H1 (cell line): ENCODE measurements at regions not wholly inside any gene's neighbourhood (a gene's known extent, or its start where the extent isn't known, plus 50 kb on each side); places are given as distances from the start of the nearest gene placed in this dataset.

Experiments used
- CTCF ChIA-PET: fragments of 300-600 bp; sonication (Branson Sonifier 250); formaldehyde crosslinking; loops from one replicate; lab custom pipeline; 2021; ENCODE audit not compliant: partially characterized antibody; lab: Charles Lee
- POLR2A ChIA-PET: fragments of 300-600 bp; sonication (Branson Sonifier 250); formaldehyde crosslinking; loops from one replicate; lab custom pipeline; 2021; ENCODE audit warnings: inconsistent platforms; ENCODE audit not compliant: partially characterized antibody; lab: Charles Lee
- DNase-seq, 2 experiments: peaks; one replicate each; pipeline versions ENCODE4 v3.0.0 to v3.0.0-alpha.2; 2010 to 2022; ENCODE audit warnings: low spot score in 2 of 2, low read depth in 1 of 2, mixed read lengths in 1 of 2
- FAIRE-seq: peaks from 2 replicates; lab custom pipeline; 2011; peaks lifted over from hg19 to GRCh38; lab: Jason Lieb, UNC
- H2AFZ ChIP-seq: 2 replicates; pipeline ENCODE4 v1.8.1; 2012; ENCODE audit warnings: low read length, inconsistent platforms
- H2AK5ac ChIP-seq: 2 replicates; pipeline ENCODE4 v1.6.1; 2013; ENCODE audit warnings: low read depth, low read length
- H2BK120ac ChIP-seq: replicated peaks from 2 replicates; pipeline ENCODE3; 2013; ENCODE audit warnings: low read depth, low read length, inconsistent platforms
- H2BK12ac ChIP-seq: 2 replicates; pipeline ENCODE4 v1.6.1; 2013; ENCODE audit warnings: low read depth, low read length
- H2BK15ac ChIP-seq: 2 replicates; pipeline ENCODE4 v1.6.1; 2013; ENCODE audit warnings: low read length
- H2BK20ac ChIP-seq: 2 replicates; pipeline ENCODE4 v1.6.1; 2013; ENCODE audit warnings: low read length
- H2BK5ac ChIP-seq: 2 replicates; pipeline ENCODE4 v1.6.1; 2013; ENCODE audit warnings: low read depth, low read length
- H3K14ac ChIP-seq: 2 replicates; pipeline ENCODE4 v1.6.1; 2013; ENCODE audit warnings: inconsistent platforms; ENCODE audit not compliant: insufficient read length
- H3K18ac ChIP-seq: 2 replicates; pipeline ENCODE4 v1.6.1; 2013; ENCODE audit warnings: low read length; ENCODE audit errors: extremely low read depth
- H3K23ac ChIP-seq: 2 replicates; pipeline ENCODE4 v1.6.1; 2013; ENCODE audit warnings: inconsistent platforms; ENCODE audit not compliant: insufficient read length
- H3K23me2 ChIP-seq: 2 replicates; pipeline ENCODE4 v1.6.1; 2013; ENCODE audit warnings: low read depth, low read length
- H3K27ac ChIP-seq: 2 replicates; pipeline ENCODE4 v1.6.1; 2011; ENCODE audit warnings: low read depth, low read length, inconsistent platforms
- H3K27me3 ChIP-seq, 4 experiments: replicated peaks in 1 of 4; 1 replicate in 1 of 4; 2 replicates in 3 of 4; pipeline versions ENCODE4 v1.6.1 to v1.8.1; 2011 to 2013; ENCODE audit warnings: low read length in 3 of 4, mild to moderate bottlenecking in 3 of 4, inconsistent platforms in 2 of 4, mixed read lengths in 2 of 4, moderate library complexity in 1 of 4; ENCODE audit not compliant: control insufficient read depth in 3 of 4, insufficient read depth in 3 of 4; ENCODE audit errors: extremely low read depth in 1 of 4
- H3K36me3 ChIP-seq, 4 experiments: 2 replicates each; pipeline versions ENCODE4 v1.6.1 to v1.8.1; 2011 to 2013; ENCODE audit warnings: mild to moderate bottlenecking in 4 of 4, low read length in 3 of 4, moderate library complexity in 2 of 4, control low read depth in 1 of 4, inconsistent platforms in 1 of 4; ENCODE audit not compliant: insufficient read depth in 4 of 4, control insufficient read depth in 2 of 4
- H3K4ac ChIP-seq: replicated peaks from 2 replicates; pipeline ENCODE3; 2013; ENCODE audit warnings: low read length, low read depth, mixed read lengths, inconsistent platforms; ENCODE audit not compliant: insufficient read length
- H3K4me1 ChIP-seq, 4 experiments: replicated peaks in 1 of 4; 1 replicate in 1 of 4; 2 replicates in 3 of 4; pipeline versions ENCODE4 v1.6.1 to v1.8.1; 2011 to 2013; ENCODE audit warnings: low read length in 3 of 4, inconsistent platforms in 2 of 4, mixed read lengths in 1 of 4; ENCODE audit not compliant: insufficient read depth in 4 of 4, control insufficient read depth in 3 of 4
- H3K4me2 ChIP-seq, 2 experiments: 2 replicates each; pipeline versions ENCODE4 v1.6.1 to v1.8.1; 2011 to 2013; ENCODE audit warnings: low read depth in 2 of 2, low read length in 2 of 2, control low read depth in 1 of 2, inconsistent platforms in 1 of 2, mild to moderate bottlenecking in 1 of 2; ENCODE audit not compliant: insufficient read depth in 1 of 2
- H3K4me3 ChIP-seq, 4 experiments: fragments of 200-600, 300-600 bp in 1 of 4; sonication (generic), shearing (Covaris generic), sonication (Bioruptor Twin) in 1 of 4; 2 replicates each; pipeline versions ENCODE4 v1.5.1 to v1.8.1; 2011 to 2016; ENCODE audit warnings: low read length in 4 of 4, low read depth in 3 of 4, control low read depth in 2 of 4, inconsistent platforms in 2 of 4, mild to moderate bottlenecking in 2 of 4, mixed read lengths in 1 of 4, moderate library complexity in 1 of 4; ENCODE audit not compliant: insufficient read depth in 2 of 4; ENCODE audit errors: extremely low read depth in 1 of 4
- H3K56ac ChIP-seq: replicated peaks from 2 replicates; pipeline ENCODE3; 2013; ENCODE audit warnings: low read depth, mild to moderate bottlenecking, mixed read lengths, low read length, inconsistent platforms; ENCODE audit not compliant: insufficient read length
- H3K79me1 ChIP-seq: 2 replicates; pipeline ENCODE4 v1.6.1; 2013; ENCODE audit warnings: low read depth, low read length, control low read depth
- H3K79me2 ChIP-seq, 2 experiments: 2 replicates each; pipeline versions ENCODE4 v1.6.1 to v1.8.1; 2012 to 2013; ENCODE audit warnings: low read length in 2 of 2, mild to moderate bottlenecking in 2 of 2, inconsistent platforms in 1 of 2; ENCODE audit not compliant: insufficient read depth in 2 of 2, control insufficient read depth in 1 of 2
- H3K9ac ChIP-seq, 4 experiments: replicated peaks in 1 of 4; 1 replicate in 1 of 4; 2 replicates in 3 of 4; pipeline versions ENCODE4 v1.6.1 to v1.8.1; 2011 to 2013; ENCODE audit warnings: low read depth in 3 of 4, low read length in 3 of 4, control low read depth in 2 of 4, mild to moderate bottlenecking in 2 of 4, moderate library complexity in 2 of 4, inconsistent platforms in 1 of 4; ENCODE audit errors: extremely low read depth in 1 of 4
- H3K9me3 ChIP-seq, 2 experiments: 2 replicates each; pipeline versions ENCODE4 v1.6.1 to v1.8.1; 2012 to 2013; ENCODE audit warnings: mild to moderate bottlenecking in 2 of 2, moderate library complexity in 2 of 2, control low read depth in 1 of 2, inconsistent platforms in 1 of 2, low read depth in 1 of 2, low read length in 1 of 2, mixed read lengths in 1 of 2; ENCODE audit not compliant: insufficient read depth in 2 of 2
- H4K20me1 ChIP-seq, 2 experiments: replicated peaks in 1 of 2; 2 replicates each; pipeline versions ENCODE3 to v1.8.1; 2011 to 2013; ENCODE audit warnings: inconsistent platforms in 2 of 2, low read length in 2 of 2, mild to moderate bottlenecking in 1 of 2; ENCODE audit not compliant: insufficient read depth in 2 of 2, control insufficient read depth in 1 of 2
- H4K5ac ChIP-seq: 2 replicates; pipeline ENCODE4 v1.6.1; 2013; ENCODE audit warnings: low read length, low read depth, mixed read lengths, inconsistent platforms; ENCODE audit not compliant: insufficient read length
- H4K8ac ChIP-seq: 2 replicates; pipeline ENCODE4 v1.8.0; 2013; ENCODE audit warnings: mild to moderate bottlenecking, moderate library complexity, low read length, inconsistent platforms; ENCODE audit not compliant: insufficient read depth; ENCODE audit errors: extremely low read depth
- H4K91ac ChIP-seq: replicated peaks from 2 replicates; pipeline ENCODE3; 2013; ENCODE audit warnings: low read length, mixed read lengths, inconsistent platforms; ENCODE audit not compliant: insufficient read length
- CBX8 ChIP-seq: fragments of 300-800, 300-1000 bp; sonication (generic); IDR thresholded peaks from 2 replicates; pipeline ENCODE4 v1.7.1; 2016; ENCODE audit warnings: low read depth, low read length, borderline replicate concordance
- CHD1 ChIP-seq: IDR thresholded peaks from 2 replicates; pipeline ENCODE4 v1.6.1; 2012; ENCODE audit warnings: low read depth, low read length, improper control_type of control experiment
- EGR1 ChIP-seq: IDR thresholded peaks from 2 replicates; pipeline ENCODE4 v1.6.1; 2011; ENCODE audit warnings: low read depth, low read length, borderline replicate concordance
- MAFK ChIP-seq: IDR thresholded peaks from 2 replicates; pipeline ENCODE4 v1.6.1; 2012; ENCODE audit warnings: low read depth, mild to moderate bottlenecking, improper control_type of control experiment, low read length
- SAP30 ChIP-seq: fragments of 300-600 bp; sonication (generic); IDR thresholded peaks from 2 replicates; pipeline ENCODE4 v1.7.1; 2012; ENCODE audit warnings: low read length, moderate library complexity, mild to moderate bottlenecking, inconsistent platforms; ENCODE audit not compliant: insufficient read depth, insufficient replicate concordance
- SP1 ChIP-seq: IDR thresholded peaks from 2 replicates; pipeline ENCODE4 v1.6.1; 2011; ENCODE audit warnings: low read depth, low read length
- SP2 ChIP-seq: IDR thresholded peaks from 2 replicates; pipeline ENCODE4 v1.6.1; 2012; ENCODE audit warnings: mild to moderate bottlenecking, low read length, inconsistent platforms
- SP4 ChIP-seq: IDR thresholded peaks from 2 replicates; pipeline ENCODE4 v1.6.1; 2012; ENCODE audit warnings: low read length, inconsistent platforms
- TCF12 ChIP-seq: IDR thresholded peaks from 2 replicates; pipeline ENCODE4 v1.6.1; 2011; ENCODE audit warnings: low read depth, mild to moderate bottlenecking, low read length
- USF2 ChIP-seq: IDR thresholded peaks from 2 replicates; pipeline ENCODE4 v1.6.1; 2011; ENCODE audit warnings: low read length, improper control_type of control experiment
- ZNF274 ChIP-seq: IDR thresholded peaks from 2 replicates; pipeline ENCODE4 v1.7.0; 2012; ENCODE audit warnings: low read length, borderline replicate concordance; ENCODE audit errors: extremely low read depth
- WGBS, 2 experiments: shearing (Covaris generic) in 1 of 2; methylation state at CpG; one replicate each; pipeline versions ENCODE4 v1.1.6 to v1.1.7; 2013 to 2015; ENCODE audit warnings: low lambda C conversion rate in 2 of 2, mixed read lengths in 2 of 2, inconsistent platforms in 1 of 2, low coverage in 1 of 2, missing lambda C conversion rate in 1 of 2; ENCODE audit not compliant: insufficient replicate concordance in 2 of 2, insufficient coverage in 1 of 2, insufficient read length in 1 of 2; ENCODE audit errors: extremely low coverage in 1 of 2, missing lambda C conversion rate in 1 of 2; 5-methylcytosine and 5-hydroxymethylcytosine counted together
- TF ChIP-seq, protein P1 (sequence below), 3 experiments: IDR thresholded peaks; 1 replicate in 2 of 3; 2 replicates in 1 of 3; pipeline versions ENCODE4 v1.5.1 to v1.6.1; 2011; ENCODE audit warnings: low read length in 3 of 3, mild to moderate bottlenecking in 3 of 3, inconsistent platforms in 2 of 3, low read depth in 1 of 3, moderate library complexity in 1 of 3; ENCODE audit not compliant: insufficient read depth in 1 of 3; ENCODE audit errors: control extremely low read depth in 1 of 3

DNA sequence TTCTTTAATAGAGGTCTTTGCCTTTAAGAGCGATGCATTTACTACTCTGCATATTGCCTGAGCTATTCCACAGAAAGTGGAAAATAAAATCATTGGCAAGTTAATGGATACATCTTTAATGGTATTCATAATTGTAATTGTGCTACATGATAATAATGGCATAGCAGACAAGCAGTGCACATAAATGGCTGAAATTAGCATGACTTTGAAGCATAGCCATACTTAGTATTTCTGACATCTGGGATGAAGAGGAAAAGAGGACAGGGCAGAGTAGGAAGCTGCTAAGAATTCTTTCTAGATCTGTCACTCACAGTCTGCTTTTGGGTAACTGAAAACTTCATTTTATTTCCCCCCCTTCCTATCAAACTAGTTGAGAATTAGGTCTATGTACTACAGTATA is 195.0 kb upstream of the NRIP1 start:
- Histone ChIP-seq H2BK120ac (no peak overlapping the region), H3K4me1 (no peaks in the 10 kb centered on the region), H3K27me3 (no peaks in the 10 kb centered on the region), H3K56ac (no peak overlapping the region), H2AFZ (no peak overlapping the region), H3K4ac (no peak overlapping the region), H3K36me3 (no peaks in the 10 kb centered on the region), H3K27ac (no peak overlapping the region), H3K9me3 (no peaks in the 10 kb centered on the region), H3K79me2 (no peaks in the 10 kb centered on the region), H2BK15ac (no peak overlapping the region), H3K23ac (no peak overlapping the region), H3K79me1 (no peaks in the 10 kb centered on the region), H3K4me3 (no peak overlapping the region), H3K14ac (no peak overlapping the region), H4K5ac (no peak overlapping the region), H4K20me1 (no peaks in the 10 kb centered on the region), H2BK5ac (no peak overlapping the region), H2AK5ac (no peak overlapping the region), H2BK20ac (no peak overlapping the region), H3K4me2 (no peak overlapping the region), H3K18ac (no peak overlapping the region), H4K8ac (no peak overlapping the region), H3K9ac (no peak overlapping the region), H3K23me2 (no peaks in the 10 kb centered on the region; the same call in 1 of the 2 replicates), H2BK12ac (no peak overlapping the region), H4K91ac (no peak overlapping the region)
- WGBS, 2 experiments, result 95% methylated on average over 1 of the region's 1 CpG; no CpG with 5 or more reads in 1 of the 2 experiments
- DNase-seq (no peak), FAIRE-seq (no peak)
- ChIA-PET CTCF (interaction anchor here (0.6 kb wide), 2 partner anchors 16 to 67 kb away, joined by 3 read pairs; no protein-coding TSS in a partner anchor), POLR2A (no interaction called here)
- TF ChIP-seq SAP30 (no peak), SP4 (no peak), SP2 (no peak), EGR1 (no peak), USF2 (no peak), CBX8 (no peak), CHD1 (no peak), SP1 (no peak), TCF12 (no peak), MAFK (no peak), ZNF274 (no peak)
- TF ChIP-seq, protein P1, sequence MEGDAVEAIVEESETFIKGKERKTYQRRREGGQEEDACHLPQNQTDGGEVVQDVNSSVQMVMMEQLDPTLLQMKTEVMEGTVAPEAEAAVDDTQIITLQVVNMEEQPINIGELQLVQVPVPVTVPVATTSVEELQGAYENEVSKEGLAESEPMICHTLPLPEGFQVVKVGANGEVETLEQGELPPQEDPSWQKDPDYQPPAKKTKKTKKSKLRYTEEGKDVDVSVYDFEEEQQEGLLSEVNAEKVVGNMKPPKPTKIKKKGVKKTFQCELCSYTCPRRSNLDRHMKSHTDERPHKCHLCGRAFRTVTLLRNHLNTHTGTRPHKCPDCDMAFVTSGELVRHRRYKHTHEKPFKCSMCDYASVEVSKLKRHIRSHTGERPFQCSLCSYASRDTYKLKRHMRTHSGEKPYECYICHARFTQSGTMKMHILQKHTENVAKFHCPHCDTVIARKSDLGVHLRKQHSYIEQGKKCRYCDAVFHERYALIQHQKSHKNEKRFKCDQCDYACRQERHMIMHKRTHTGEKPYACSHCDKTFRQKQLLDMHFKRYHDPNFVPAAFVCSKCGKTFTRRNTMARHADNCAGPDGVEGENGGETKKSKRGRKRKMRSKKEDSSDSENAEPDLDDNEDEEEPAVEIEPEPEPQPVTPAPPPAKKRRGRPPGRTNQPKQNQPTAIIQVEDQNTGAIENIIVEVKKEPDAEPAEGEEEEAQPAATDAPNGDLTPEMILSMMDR (IDR thresholded peaks at IDR 0.05; ENCODE audit: control extremely low read depth in 1 of 3, insufficient read depth in 1 of 3, low read depth in 1 of 3, low read length in 3 of 3), result no peak
